CD14-positive monocyte (primary cell): ENCODE measurements at regions not wholly inside any gene's neighbourhood (a gene's known extent, or its start where the extent isn't known, plus 50 kb on each side); places are given as distances from the start of the nearest gene placed in this dataset.

Experiments
- DNase-seq, 3 donors: peaks; one replicate each; pipeline ENCODE4 v3.0.0-alpha.2; 2011 to 2022
- H2AFZ ChIP-seq: 2 replicates; pipeline ENCODE4 v1.6.0; 2012; ENCODE audit warnings: mild to moderate bottlenecking, low read depth, low read length, inconsistent platforms; ENCODE audit not compliant: insufficient read depth, poor library complexity, severe bottlenecking
- H3K27ac ChIP-seq, 2 donors: 1 replicate in 1 of 2; 2 replicates in 1 of 2; pipeline ENCODE4 v1.5.1; 2012 to 2013; ENCODE audit warnings: low read length in 2 of 2, control low read depth in 1 of 2, inconsistent platforms in 1 of 2, low read depth in 1 of 2, mild to moderate bottlenecking in 1 of 2
- H3K27me3 ChIP-seq, 2 donors: one replicate each; pipeline versions ENCODE4 v1.6.0 to v1.6.1; 2011 to 2013; ENCODE audit warnings: low read length in 2 of 2; ENCODE audit not compliant: control insufficient read depth in 2 of 2, insufficient read depth in 2 of 2
- H3K36me3 ChIP-seq, 2 donors: replicated peaks in 1 of 2; 1 replicate in 1 of 2; 2 replicates in 1 of 2; pipeline versions ENCODE4 v1.5.1 to v1.6.1; 2012 to 2013; ENCODE audit warnings: low read length in 2 of 2, control low read depth in 1 of 2, inconsistent platforms in 1 of 2, mild to moderate bottlenecking in 1 of 2; ENCODE audit not compliant: insufficient read depth in 2 of 2, control insufficient read depth in 1 of 2
- H3K4me1 ChIP-seq, 2 donors: 1 replicate in 1 of 2; 2 replicates in 1 of 2; pipeline versions ENCODE4 v1.5.1 to v1.6.1; 2012 to 2013; ENCODE audit warnings: low read length in 2 of 2, control low read depth in 1 of 2, inconsistent platforms in 1 of 2, mild to moderate bottlenecking in 1 of 2, moderate library complexity in 1 of 2; ENCODE audit not compliant: insufficient read depth in 2 of 2, control insufficient read depth in 1 of 2
- H3K4me2 ChIP-seq: replicated peaks from 2 replicates; pipeline ENCODE3; 2012; ENCODE audit warnings: low read length, moderate library complexity, mild to moderate bottlenecking; ENCODE audit not compliant: poor library complexity, severe bottlenecking; ENCODE audit errors: extremely low read depth
- H3K4me3 ChIP-seq, 3 experiments: fragments of 200-600 bp in 1 of 3; sonication (generic) in 1 of 3; replicated peaks in 1 of 3; 1 replicate in 2 of 3; 2 replicates in 1 of 3; pipeline ENCODE4 v1.5.1; 2011 to 2013; ENCODE audit warnings: low read length in 3 of 3, mild to moderate bottlenecking in 3 of 3, control low read depth in 2 of 3, low read depth in 2 of 3, inconsistent platforms in 1 of 3, moderate library complexity in 1 of 3
- H3K79me2 ChIP-seq: 2 replicates; pipeline ENCODE4 v1.6.0; 2012; ENCODE audit warnings: mild to moderate bottlenecking, control low read depth, inconsistent platforms, low read length, moderate library complexity; ENCODE audit not compliant: insufficient read depth
- H3K9ac ChIP-seq: 2 replicates; pipeline ENCODE4 v1.6.0; 2017; ENCODE audit warnings: low read length, mild to moderate bottlenecking; ENCODE audit not compliant: insufficient read depth, poor library complexity, severe bottlenecking
- H3K9me3 ChIP-seq, 2 donors: replicated peaks in 1 of 2; 1 replicate in 1 of 2; 2 replicates in 1 of 2; pipeline versions ENCODE4 v1.5.1 to v1.6.1; 2012 to 2013; ENCODE audit warnings: low read length in 2 of 2, control low read depth in 1 of 2; ENCODE audit not compliant: control insufficient read depth in 1 of 2, insufficient read depth in 1 of 2
- H4K20me1 ChIP-seq: 2 replicates; pipeline ENCODE4 v1.6.0; 2012; ENCODE audit warnings: mild to moderate bottlenecking, low read length, control low read depth, moderate library complexity; ENCODE audit not compliant: insufficient read depth
- H3K27ac Mint-ChIP-seq, 7 donors: one replicate each; pipeline ENCODE4 v1.8.0; 2020; ENCODE audit warnings: mild to moderate bottlenecking in 7 of 7, mixed read lengths in 7 of 7, moderate library complexity in 6 of 7, inconsistent platforms in 2 of 7
- H3K27me3 Mint-ChIP-seq, 3 donors: one replicate each; pipeline ENCODE4 v1.8.0; 2021 to 2022; ENCODE audit warnings: low read depth in 3 of 3, mild to moderate bottlenecking in 3 of 3, mixed read lengths in 3 of 3, moderate library complexity in 3 of 3, inconsistent platforms in 1 of 3
- H3K36me3 Mint-ChIP-seq, 2 donors: one replicate each; pipeline ENCODE4 v1.8.0; 2020; ENCODE audit warnings: mixed read lengths in 2 of 2, inconsistent platforms in 1 of 2, mild to moderate bottlenecking in 1 of 2
- H3K4me1 Mint-ChIP-seq: one replicate; pipeline ENCODE4 v1.8.0; 2020; ENCODE audit warnings: mild to moderate bottlenecking, mixed read lengths
- H3K4me3 Mint-ChIP-seq, 2 donors: one replicate each; pipeline ENCODE4 v1.8.0; 2020; ENCODE audit warnings: mild to moderate bottlenecking in 2 of 2, mixed read lengths in 2 of 2, moderate library complexity in 1 of 2
- H3K9me3 Mint-ChIP-seq, 7 donors: one replicate each; pipeline ENCODE4 v1.8.0; 2020 to 2022; ENCODE audit warnings: mixed read lengths in 7 of 7, mild to moderate bottlenecking in 6 of 7, moderate library complexity in 6 of 7, inconsistent platforms in 2 of 7
- WGBS: methylation state at CpG from one replicate; pipeline ENCODE4 v1.1.5; 2013; ENCODE audit warnings: missing lambda C conversion rate; ENCODE audit not compliant: insufficient coverage; 5-methylcytosine and 5-hydroxymethylcytosine counted together
- intact Hi-C, 2 donors: fragments of 100-400 bp; cut with micrococcal nuclease; formaldehyde crosslinking; loops; one replicate each; pipeline versions ENCODE4 v1.15.0 to v1.15.1; 2023
- TF ChIP-seq, protein P1 (sequence below): fragments of 200-600 bp; IDR thresholded peaks from one replicate; pipeline ENCODE4 v1.8.0; 2022; ENCODE audit warnings: antibody characterized with exemption, mild to moderate bottlenecking

DNA sequence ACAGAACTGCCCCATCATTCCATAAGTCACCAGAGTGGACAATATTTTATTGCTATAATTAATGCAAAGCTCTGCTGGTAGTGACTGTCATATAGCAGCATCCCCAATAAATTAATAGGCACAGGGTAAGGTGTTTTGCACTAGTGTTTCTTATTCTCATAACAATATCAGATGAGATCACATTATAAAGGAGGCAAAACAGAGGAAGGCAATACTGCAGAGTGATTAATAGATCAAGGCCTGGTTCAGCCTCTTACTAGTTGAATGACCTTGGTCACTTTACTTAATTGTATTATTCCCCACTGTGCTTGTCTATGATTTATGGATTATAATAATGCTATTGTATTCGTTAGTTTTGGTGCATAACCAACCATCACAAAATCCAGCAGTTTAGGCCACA is 784.8 kb downstream of the VRK1 start:
- Histone ChIP-seq H3K9me3 (no peaks in the 10 kb centered on the region), H3K4me1 (no peaks in the 10 kb centered on the region), H4K20me1 (no peaks in the 10 kb centered on the region), H2AFZ (no peak overlapping the region), H3K79me2 (no peaks in the 10 kb centered on the region), H3K27me3 (peaks cover 0 to 2% of the 10 kb centered on the region in 2 donors), H3K36me3 (no peaks in the 10 kb centered on the region), H3K9ac (no peak overlapping the region), H3K4me3 (no peak overlapping the region), H3K4me2 (no peak overlapping the region), H3K27ac (no peak overlapping the region)
- TF ChIP-seq, protein P1, sequence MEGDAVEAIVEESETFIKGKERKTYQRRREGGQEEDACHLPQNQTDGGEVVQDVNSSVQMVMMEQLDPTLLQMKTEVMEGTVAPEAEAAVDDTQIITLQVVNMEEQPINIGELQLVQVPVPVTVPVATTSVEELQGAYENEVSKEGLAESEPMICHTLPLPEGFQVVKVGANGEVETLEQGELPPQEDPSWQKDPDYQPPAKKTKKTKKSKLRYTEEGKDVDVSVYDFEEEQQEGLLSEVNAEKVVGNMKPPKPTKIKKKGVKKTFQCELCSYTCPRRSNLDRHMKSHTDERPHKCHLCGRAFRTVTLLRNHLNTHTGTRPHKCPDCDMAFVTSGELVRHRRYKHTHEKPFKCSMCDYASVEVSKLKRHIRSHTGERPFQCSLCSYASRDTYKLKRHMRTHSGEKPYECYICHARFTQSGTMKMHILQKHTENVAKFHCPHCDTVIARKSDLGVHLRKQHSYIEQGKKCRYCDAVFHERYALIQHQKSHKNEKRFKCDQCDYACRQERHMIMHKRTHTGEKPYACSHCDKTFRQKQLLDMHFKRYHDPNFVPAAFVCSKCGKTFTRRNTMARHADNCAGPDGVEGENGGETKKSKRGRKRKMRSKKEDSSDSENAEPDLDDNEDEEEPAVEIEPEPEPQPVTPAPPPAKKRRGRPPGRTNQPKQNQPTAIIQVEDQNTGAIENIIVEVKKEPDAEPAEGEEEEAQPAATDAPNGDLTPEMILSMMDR = no peak
- Mint-ChIP-seq H3K4me1 (no peaks in the 10 kb centered on the region), H3K4me3 (no peak overlapping the region), H3K27ac (no peak overlapping the region), H3K27me3 (peaks cover 0 to 1% (median 1%) of the 10 kb centered on the region in 3 donors), H3K9me3 (peaks cover 0 to 2% (median 0%) of the 10 kb centered on the region in 7 donors), H3K36me3 (no peaks in the 10 kb centered on the region)
- intact Hi-C loops = no loop called here
- no peak for DNase-seq
- WGBS = no CpG with 5 or more reads among the region's 1 CpG

DNA sequence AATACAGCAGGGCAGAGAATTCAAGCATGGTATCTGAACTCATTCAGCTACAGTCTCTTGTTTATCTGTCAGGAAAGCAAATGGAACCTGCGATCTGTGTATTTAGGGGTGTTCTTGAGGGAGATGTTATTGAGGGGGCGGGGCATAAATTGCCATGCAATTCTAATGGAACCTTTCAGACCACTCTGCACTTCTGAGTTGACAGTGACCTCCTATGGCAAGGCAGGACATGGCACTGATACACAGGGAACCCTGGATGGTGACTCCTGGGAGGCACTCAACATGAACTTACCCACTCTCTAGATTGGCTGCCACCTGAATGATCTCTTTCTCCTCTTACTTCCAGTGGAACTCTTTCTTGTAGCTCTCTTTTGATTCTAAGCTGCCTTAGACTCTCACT is 787.3 kb downstream of the VRK1 start:
- WGBS = no CpG with 5 or more reads among the region's 2 CpGs

More for the DNA sequence above, 787.3 kb downstream of the VRK1 start:
- Histone ChIP-seq H3K36me3 (no peaks in the 10 kb centered on the region), H3K79me2 (no peaks in the 10 kb centered on the region), H3K4me1 (no peaks in the 10 kb centered on the region), H3K9ac (no peak overlapping the region), H3K27me3 (no peaks in the 10 kb centered on the region), H2AFZ (no peak overlapping the region), H3K4me3 (no peak overlapping the region), H3K9me3 (no peaks in the 10 kb centered on the region), H3K4me2 (no peak overlapping the region), H3K27ac (no peak overlapping the region), H4K20me1 (no peaks in the 10 kb centered on the region)
- Mint-ChIP-seq H3K27me3 (peaks cover 0 to 1% (median 1%) of the 10 kb centered on the region in 3 donors), H3K4me1 (no peaks in the 10 kb centered on the region), H3K27ac (no peak overlapping the region), H3K9me3 (peaks cover 0 to 8% (median 2%) of the 10 kb centered on the region in 7 donors), H3K36me3 (no peaks in the 10 kb centered on the region), H3K4me3 (no peak overlapping the region)
- no peak for DNase-seq
- TF ChIP-seq, protein P1 = no peak
- intact Hi-C loops = no loop called here
